ENCODE measurements at regions not wholly inside any gene's neighbourhood (a gene's known extent, or its start where the extent isn't known, plus 50 kb on each side); places are given as distances from the start of the nearest gene placed in this dataset.
A peak's percentile ranks its signal among the peaks of the same experiment; 100 is the strongest.
"Not testable (repeated sequence)": the region's sequence is repeated elsewhere in the genome, so short reads cannot be mapped to it uniquely, and the experiment has no call there.

DNA sequence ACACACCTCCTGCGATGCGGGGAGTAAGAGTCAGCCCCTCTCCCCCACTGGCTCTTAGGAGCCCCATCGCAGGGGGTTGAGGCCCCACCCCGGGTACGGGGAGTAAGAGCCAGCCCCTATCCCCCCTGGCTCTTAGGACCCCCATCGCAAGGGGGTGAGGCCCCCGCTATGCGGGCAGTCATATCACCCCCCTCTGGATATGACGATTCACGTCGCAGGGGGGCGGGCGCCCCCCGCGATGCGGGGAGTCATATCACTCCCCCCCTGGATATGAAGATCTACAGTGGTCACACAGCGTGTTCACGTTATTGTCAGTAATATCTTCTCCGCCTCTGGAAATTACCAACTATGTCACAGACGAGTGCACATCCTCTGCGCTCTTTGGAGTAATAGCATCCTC, 61.1 kb downstream of the DEFB131A start:
- DNase-seq, result not testable (repeated sequence)

DNA sequence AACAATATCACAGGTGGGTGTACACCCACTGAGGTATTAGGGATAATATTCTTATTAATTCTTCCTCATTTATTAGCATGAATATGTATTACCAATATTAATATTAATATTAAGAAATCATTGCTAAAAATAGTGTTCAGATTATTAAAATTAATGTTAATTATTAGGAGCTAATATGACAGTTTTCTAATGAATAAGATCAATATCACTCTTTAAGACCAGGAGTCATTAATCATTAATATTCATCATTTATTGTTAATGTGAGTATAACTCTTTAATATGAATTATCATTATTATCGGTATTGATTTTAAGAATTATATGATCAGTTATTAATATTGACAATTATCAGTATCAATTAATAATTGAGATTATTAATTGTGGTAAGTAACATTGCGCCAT, 62.5 kb downstream of the DEFB131A start:
- not testable (repeated sequence) for DNase-seq

DNA sequence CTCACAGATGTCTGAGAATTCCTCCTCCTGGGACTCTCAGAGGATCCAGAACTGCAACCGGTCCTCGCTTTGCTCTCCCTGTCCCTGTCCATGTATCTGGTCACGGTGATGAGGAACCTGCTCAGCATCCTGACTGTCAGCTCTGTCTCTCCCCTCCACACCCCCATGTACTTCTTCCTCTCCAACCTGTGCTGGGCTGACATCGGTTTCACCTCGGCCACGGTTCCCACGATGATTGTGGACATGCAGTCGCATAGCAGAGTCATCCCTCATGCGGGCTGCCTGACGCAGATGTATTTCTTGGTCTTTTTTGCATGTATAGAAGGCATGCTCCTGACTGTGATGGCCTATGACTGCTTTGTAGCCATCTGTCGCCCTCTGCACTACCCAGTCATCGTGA, 68.7 kb downstream of the DEFB131A start:
- DNase-seq, result not testable (repeated sequence)

DNA sequence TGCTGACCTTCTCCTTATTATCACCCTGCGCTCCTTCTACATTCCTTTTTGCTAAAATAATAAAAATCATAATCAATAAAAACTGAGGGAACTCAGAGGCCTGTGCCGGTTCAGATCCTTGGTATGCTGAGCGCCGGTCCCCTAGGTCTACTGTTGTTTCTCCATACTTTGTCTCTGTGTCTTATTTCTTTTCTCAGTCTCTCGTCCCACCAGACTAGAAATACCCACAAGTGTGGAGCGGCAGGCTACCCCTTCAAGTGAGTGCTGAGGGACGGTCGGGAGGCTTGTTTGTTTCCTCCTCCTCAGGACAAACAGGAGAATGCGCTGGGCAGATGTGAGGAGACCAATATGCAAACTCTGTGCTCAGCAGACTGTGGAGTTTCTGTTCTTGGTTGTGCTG, 75.4 kb downstream of the DEFB131A start:
- DNase-seq, result not testable (repeated sequence)

DNA sequence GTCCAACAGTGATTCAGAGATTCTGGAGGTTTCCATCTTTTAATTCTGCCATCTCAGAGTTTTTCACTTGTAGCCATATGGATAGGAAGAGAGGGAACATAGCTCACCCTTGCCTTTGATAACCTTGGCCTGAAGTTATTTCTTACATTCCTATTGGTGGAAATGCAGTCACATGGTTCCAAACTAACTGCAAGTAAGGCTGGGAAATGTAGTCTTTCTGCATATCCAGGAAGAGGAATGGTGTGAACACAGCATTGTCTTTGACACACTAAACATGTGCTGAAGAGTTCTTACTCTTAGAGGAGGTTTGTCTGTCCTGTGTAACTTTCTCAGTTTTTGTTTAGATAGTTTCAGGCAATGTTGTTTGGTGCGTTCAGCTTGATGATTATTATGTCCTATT, 78.7 kb downstream of the DEFB131A start:
- not testable (repeated sequence) for DNase-seq

DNA sequence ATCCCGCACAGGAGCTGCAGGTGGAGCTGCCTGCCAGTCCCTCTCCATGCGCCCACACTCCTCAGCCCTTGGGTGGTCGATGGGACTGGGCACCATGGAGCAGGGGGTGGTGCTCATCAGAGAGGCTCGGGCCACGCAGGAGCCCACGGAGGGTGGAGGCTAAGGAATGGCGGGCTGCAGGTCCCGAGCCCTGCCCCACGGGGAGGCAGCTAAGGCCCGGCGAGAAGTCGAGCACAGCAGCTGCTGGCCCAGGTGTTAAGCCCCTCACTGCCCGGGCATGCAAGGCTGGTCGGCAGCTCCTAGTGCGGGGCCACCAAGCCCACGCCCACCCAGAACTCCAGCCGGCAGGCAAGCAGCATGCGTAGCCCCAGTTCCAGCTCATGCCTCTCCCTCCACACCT, 80.2 kb downstream of the DEFB131A start:
- DNase-seq, result not testable (repeated sequence)

DNA sequence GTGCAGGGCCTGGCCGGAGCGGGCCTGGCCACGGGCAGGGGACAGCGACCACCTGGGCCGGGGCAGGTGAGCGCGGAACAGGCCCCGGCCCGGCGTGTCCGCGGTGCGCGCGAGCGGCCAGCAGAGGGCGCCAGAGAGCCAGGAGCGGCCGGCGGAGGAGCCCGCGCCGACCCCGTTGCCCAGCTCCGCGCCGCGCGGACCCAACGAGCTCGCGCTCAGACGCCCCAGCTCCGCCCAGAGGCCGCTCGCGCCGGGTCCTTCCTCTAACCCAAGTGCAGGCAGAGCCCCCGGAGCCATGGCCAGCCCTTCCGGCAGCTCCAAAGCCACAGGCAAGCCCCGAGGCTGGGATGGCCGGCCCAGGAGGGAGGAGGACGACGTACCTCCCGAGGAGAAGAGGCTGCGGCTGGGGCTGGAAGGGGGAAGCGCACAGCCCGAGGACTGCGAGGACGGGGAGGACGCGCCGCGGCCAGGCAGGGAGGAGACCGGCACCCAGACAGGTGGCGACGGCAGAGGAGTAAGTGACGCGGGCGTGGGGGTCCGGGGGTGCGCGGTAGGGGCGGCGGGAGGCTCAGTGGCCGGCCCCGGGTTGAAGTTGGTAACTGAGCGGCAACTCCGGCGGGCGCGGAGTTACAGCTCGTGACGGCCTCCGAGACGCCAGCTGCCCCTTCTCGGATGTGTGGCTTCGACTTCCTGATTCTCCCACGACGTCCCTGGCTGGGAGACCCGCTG, 88.1 kb downstream of the DEFB131A start:
- peak; percentile 61 for DNase-seq

DNA sequence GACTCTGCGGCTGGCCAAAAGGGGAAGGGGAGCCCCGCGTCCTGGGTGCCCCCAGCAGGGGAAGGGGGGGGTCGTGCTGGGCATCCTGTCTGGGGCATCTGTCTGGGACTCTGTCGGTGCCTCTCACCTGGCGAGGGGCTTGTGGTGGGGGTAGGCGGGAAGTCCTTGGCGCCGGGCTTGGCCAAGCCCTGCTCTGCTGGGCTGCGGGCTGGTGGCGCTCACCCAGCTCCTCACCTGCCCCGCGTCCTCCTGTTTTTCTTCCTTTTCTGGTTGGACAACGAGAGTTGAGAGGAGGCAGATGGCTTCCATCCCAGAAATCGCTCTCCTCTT, 88.6 kb downstream of the DEFB131A start:
- not testable (repeated sequence) for DNase-seq

DNA sequence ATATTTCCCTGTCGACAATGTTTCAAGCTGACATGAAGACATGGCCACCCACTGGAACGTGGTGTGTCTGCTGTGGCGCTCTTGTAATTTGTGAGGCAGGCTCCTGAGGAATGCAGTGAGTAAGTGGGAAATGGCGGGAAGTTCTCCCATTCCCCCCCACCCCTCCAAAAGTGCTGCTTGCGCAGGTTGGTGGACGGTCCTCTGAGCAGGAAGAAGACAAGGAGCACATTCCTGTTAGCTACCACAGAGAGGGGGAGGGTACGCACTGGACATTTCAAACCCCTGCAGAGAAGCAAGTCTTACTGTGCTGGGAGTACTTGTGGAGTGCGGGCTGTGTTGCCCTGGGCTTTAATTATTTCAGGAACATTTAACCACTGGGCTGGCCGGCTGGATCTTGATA, 92.9 kb downstream of the DEFB131A start:
- DNase-seq, result not testable (repeated sequence)

DNA sequence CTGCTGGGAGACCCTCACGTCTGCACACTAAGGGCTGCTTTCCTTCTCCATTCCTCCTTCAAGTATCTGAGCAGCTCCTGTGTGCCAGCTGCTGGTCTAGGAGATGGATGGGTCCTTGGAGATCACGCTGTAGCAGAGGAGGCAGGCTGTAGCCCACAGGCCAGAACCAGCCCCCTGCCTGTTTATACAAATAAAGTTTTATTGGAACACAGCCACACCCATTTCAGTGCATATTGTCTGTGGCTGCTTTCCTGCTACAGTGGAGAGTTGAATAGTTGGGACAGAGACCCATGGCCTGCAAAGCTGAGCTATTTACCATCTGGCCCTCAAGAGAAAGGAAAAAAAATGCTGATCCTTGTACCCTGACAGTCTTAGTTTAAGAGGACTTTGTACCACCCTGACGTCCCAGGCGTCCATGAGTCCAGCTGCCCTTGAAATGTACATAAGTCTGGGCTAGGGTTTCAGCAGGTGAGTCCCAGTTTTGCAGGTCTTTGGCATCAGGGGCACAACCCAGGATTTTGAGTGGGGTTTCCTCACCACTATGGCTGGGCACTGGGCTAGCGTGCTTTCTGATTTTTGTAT, 95.8 kb downstream of the DEFB131A start:
- not testable (repeated sequence) for DNase-seq

DNA sequence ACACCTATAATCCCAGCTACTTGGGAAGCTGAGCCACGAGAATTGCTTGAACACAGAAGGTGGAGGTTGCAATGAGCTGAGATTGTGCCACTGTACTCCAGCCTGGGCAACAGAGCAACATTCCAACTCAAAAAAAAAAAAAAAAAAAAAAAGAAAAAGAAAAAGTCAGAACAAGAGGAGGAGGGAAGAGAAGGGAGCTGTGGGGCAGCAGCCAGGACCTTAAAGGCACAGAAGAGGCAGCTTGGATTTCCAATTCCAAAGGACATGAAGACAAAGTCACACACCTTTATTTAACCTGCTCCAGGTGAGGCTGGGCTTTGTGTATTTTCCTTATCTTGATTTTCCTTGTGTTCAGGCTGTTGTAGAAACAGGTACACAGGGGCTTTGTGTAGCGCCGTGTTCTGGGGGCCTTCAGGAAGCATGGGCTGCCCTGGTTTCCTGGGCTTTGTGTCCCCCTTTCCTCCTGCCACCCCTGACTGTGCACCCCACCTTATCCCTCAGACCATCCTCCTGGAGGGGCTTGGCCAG, 97.2 kb downstream of the DEFB131A start:
- not testable (repeated sequence) for DNase-seq

DNA sequence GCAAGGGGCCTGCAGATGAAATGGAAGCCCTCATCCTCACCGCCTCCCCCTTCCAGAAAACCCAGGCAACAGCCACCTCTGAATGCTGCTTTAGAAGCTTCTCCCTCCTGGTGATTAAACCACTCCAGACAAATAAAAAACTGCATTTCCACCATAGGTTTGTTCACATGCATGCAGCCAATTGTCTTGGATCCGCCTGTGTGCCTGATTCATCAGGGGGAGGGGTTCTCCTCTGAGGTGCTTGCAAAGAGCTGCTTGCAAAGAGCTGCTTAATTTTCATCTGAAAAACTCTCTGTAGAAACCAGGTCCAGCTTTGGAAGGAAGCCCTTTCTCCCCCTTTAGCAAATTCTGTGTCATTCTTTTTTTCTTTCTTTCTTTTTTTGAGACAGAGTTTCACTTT, 100.6 kb downstream of the DEFB131A start:
- not testable (repeated sequence) for DNase-seq

DNA sequence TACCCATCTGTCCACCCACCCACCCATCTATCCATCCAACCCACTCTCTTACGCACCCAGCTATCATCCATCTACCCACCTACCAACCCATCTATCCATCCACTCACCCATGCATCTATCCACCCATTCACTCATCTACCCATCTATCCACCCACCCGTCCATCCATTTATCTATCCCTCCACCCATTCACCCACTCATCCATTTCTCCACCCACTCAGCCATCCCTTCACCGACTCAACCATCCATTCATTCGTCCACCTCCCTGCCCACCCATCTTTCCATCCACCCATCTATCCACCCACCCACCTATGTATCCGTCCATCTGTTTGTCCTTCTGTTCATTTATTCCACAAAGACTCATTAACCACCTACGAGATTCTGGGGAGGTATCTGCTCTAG, 103.3 kb downstream of the DEFB131A start:
- DNase-seq, result not testable (repeated sequence)

DNA sequence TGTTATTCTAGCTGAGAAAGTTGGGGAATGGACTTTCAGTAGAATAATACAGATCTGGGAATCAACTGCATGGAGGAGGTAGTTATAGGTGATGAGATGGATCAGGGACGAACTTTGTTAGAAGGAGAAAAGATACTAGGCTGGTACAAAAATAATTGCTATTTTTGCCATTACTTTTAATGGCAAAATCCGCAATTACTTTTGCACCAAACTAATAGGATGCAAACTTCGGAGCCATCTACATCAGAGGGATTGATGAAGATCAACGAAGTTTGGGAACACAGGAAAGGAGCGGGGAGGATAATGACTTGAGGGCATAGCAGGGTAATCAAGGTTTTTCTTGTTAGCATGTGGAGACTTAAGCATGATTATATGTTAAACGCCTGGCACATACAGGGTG, 111.9 kb downstream of the DEFB131A start:
- DNase-seq, result not testable (repeated sequence)

DNA sequence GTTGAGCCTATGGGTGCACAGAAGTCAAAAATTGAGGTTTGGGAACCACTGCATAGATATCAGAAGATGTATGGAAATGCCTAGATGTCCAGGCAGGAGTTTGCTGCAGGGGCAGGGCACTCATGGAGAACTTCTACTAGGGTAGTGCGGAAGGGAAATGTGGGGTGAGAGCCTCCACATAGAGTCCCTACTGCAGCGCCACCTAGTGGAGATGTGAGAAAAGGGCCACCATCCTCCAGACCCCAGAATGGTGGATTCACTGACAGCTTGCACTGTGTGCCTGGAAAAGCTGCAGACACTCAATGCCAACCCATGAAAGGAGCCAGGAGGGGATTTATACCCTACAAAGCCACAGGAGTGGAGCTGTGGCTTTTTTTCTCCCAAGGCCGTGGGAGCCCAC, 133.7 kb downstream of the DEFB131A start:
- not testable (repeated sequence) for DNase-seq

DNA sequence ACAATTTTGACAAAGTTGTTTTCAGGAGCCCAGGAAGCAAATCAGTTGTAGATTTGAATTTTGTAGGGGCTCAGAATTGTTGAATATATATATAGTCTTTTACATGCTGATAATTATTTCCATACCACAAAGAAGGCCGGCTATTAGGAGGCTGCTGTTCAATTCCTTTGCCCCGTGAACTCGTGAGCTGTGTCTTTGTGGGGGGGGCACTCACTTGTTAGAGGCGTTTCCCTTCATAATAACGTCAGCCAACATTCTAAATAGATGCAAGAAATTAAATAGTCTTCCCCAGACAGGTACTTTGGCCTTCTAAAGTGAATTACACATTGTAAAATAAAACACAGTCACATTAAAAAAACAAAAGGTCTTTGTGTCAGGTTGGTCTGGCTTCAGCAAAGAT, 138.7 kb downstream of the DEFB131A start:
- DNase-seq, result not testable (repeated sequence)

DNA sequence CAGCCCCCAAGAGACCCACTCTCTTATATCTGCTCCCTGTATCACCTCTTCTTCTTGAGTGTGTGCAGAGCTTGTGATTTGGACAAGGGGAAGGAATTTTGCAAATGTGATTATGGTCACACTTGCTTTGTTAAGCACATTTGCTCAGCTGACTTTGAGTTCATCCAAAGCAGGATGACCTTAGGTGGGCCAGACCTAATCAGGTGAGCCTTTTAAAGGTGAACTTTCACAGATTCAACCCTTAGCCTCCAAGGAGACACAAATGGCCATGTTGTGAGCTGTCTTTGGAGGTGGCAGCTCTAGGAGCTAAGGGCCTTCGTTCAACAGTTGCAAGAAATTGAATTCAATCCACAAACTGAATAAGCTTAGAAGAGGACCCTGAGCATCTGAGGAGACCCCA, 147.8 kb downstream of the DEFB131A start:
- DNase-seq, result no peak

DNA sequence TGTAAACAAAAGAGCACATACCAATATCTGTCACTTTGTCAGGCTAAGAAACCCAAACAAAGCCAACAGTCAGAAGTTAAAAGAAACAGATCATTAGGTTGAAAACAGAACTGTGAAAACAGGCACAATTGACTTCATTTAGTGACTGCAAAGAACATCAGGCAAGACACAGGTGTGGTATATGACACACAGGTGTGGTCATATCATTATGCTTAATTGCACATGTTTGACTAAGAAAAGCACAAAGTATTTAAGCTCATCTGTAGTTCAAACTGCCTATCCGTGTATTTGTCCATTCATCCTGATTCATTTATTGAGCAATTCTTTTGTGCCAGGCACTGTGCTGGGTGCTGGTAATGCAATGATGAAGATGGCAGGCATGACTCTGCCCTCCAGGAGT, 150.7 kb downstream of the DEFB131A start:
- no peak for DNase-seq

DNA sequence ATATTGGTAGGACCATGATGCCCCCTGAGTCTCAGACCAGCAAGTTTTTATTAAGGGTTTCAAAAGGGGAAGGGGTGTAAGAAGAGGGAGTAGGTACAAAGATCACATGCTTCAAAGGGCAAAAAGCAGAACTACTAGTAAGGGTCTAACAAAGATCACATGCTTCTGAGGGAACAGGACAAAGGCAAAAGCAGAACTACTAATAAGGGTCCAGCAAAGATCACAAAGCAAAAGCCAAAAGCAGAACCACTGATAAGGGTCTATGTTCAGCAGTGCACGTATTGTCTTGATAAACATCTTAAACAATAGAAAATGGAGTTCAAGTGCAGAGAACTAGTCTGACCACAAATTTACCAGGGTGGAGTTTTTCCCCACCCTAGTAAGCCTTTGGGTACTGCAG, 151.3 kb downstream of the DEFB131A start:
- not testable (repeated sequence) for DNase-seq

DNA sequence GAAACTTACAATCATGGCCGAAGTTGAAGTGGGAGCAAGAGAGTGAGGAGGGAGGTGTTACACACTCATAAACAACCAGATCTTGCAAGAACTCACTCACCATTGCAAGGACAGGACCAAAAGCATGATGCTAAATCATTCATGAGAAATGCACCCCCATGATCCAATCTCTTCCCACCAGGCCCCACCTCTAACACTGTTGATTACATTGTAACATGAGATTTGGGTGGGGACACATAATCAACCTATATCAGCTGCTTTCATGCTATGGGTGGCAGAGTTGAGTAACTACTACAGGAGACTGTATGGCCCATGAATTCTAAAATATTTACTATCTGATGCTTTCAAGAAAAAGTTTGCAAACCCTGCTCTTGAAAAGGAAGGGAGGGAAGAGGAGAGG, 155.1 kb downstream of the DEFB131A start:
- no peak for DNase-seq

DNA sequence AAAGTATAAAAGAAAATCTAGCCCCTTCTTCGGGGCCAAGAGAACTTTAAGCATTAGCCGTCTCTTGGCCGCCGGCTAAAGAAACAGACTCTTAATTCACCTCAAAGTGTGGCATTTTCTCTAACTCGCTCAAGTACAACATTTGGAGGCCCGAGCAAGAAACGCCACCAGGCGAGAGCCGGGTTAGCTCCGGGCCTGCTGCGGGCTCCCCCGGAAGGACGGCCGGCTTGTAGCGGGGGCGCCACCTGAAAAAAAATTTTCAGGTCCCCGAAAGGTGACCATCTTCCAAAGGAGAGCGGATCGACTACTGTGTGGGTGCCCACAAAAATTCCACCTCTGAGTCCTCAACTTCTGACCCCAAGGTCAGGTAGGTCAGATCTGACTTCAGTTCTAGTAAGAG, 156.0 kb downstream of the DEFB131A start:
- no peak for DNase-seq

DNA sequence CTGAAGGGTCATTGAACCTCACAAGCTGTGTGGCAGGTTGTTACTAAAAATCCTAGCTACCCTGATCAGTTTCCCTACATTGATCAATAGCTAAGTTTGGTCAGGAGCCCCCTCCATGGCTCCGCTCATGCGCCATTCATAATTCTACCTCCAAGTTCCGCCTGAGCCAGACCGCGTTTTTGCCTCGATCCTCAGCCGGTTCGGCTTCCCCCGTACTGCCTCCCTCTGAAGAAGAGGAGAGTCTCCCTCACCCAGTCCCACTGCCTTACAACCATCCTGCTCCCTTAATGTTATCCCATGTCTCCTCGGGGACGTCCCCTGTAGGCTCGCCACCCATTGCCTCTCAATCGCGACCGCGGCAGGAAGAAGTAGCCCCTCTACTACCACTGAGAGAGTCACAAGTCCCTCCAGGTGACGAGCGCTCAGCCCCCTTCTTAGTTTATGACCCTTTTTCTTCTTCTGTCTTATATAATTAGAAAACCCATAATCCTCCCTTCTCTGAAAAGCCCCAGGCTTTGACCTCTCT, 158.2 kb downstream of the DEFB131A start:
- DNase-seq, result no peak

DNA sequence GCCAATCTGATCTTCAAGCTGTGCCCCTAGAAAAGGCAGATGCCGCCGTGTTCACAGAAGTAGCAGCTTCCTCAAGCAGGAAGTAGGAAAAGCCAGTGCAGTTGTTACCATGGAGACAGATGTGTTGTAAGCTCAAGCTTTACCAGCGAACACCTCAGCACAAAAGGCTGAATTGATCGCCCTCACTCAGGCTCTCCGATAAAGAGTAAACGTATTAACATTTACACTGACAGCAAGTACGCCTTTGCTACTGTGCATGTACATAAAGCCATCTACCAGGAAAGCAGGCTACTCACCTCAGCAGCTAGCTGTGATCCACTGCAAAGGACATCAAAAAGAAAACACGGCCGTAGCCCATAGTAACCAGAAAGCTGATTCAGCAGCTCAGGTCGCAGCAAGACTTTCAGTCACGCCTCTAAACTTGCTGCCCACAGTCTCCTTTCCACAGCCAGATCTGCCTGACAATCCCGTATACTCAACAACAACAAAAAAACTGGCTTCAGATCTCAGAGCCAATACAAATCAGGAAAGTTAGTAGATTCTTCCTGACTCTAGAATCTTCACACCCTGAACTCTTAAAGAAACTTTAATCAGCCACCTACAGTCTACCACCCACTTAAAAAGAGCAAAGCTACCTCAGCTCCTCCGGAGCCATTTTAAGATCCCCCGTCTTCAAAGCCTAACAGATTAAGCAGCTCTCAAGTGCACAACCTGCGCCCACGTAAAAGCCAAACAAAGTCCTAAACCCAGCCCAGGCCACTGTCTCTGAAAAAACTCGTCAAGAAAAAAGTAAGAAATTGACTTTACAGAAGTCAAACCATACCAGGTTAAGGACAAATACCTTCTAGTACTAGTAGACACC, 160.0 kb downstream of the DEFB131A start:
- not testable (repeated sequence) for DNase-seq

DNA sequence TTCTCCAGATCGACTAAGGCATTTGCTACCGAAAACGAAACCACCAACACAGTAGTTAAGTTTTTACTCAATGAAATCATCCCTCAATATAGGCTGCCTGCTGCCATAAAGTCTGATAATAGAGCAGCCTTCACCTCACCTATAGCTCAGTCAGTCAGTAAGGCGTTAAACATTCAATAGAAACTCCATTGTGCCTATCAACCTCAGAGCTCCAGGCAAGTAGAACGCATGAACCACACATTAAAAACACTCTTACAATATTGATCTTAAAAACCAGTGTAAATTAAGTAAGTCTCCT, 160.6 kb downstream of the DEFB131A start:
- not testable (repeated sequence) for DNase-seq

All from KG1 (cell line).